ENCODE measurements at regions not wholly inside any gene's neighbourhood (a gene's known extent, or its start where the extent isn't known, plus 50 kb on each side); places are given as distances from the start of the nearest gene placed in this dataset.

GRCh38 chr1:194889310-194889709 lies 1702.9 kb upstream of the B3GALT2 start:
- H3K4me1 ChIP-seq: no peaks in the 10 kb centered on the region
- DNase-seq (no peak), ATAC-seq (no peak)
- no peaks in the 10 kb centered on the region for H3K27me3 ChIP-seq
- no peaks in the 10 kb centered on the region for H3K36me3 ChIP-seq
- TF ChIP-seq, protein P1, sequence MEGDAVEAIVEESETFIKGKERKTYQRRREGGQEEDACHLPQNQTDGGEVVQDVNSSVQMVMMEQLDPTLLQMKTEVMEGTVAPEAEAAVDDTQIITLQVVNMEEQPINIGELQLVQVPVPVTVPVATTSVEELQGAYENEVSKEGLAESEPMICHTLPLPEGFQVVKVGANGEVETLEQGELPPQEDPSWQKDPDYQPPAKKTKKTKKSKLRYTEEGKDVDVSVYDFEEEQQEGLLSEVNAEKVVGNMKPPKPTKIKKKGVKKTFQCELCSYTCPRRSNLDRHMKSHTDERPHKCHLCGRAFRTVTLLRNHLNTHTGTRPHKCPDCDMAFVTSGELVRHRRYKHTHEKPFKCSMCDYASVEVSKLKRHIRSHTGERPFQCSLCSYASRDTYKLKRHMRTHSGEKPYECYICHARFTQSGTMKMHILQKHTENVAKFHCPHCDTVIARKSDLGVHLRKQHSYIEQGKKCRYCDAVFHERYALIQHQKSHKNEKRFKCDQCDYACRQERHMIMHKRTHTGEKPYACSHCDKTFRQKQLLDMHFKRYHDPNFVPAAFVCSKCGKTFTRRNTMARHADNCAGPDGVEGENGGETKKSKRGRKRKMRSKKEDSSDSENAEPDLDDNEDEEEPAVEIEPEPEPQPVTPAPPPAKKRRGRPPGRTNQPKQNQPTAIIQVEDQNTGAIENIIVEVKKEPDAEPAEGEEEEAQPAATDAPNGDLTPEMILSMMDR (IDR thresholded peaks at IDR 0.05 in 4 of 5, conservative IDR thresholded peaks at IDR 0.05 in 1 of 5): no peak
- no peak for TF ChIP-seq POLR2A (IDR thresholded peaks at IDR 0.05)
- in situ Hi-C loops (cut with MboI; ENCODE audit: low sequenced_read_pairs in 4 of 4) (no loop called here), intact Hi-C loops (cut with DNase I; ENCODE audit: low total_unique reads) (no loop called here)
- H3K4me3 ChIP-seq: no peak overlapping the region
- H3K27ac ChIP-seq: no peak overlapping the region
- no peaks in the 10 kb centered on the region for H3K9me3 ChIP-seq

DNA sequence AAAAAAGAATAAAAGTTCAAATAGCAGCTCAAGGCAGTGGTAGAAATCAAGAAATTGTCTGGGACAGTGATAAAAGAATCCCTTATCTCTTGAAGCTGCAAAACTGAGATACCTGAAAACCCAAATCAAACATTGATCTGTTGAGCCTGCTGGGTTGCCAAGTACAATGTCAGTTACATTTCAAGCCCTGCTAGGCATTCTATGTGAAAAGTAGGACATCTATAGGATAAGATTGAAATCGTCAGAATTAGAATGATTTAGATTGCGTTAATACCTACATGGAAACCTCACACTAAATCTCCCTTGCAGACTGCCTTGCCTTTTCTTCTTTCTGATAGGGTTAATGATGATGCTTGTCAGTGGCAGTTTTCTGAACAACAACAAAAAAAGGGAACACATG lies 1684.4 kb upstream of the B3GALT2 start:
- ATAC-seq (no peak), DNase-seq (no peak)
- Histone ChIP-seq H3K27ac (no peak overlapping the region), H3K9me3 (no peaks in the 10 kb centered on the region), H3K36me3 (no peaks in the 10 kb centered on the region), H3K4me3 (no peak overlapping the region), H3K27me3 (no peaks in the 10 kb centered on the region), H3K4me1 (no peaks in the 10 kb centered on the region)
- intact Hi-C loops (cut with DNase I; ENCODE audit: low total_unique reads) (no loop called here), in situ Hi-C loops (cut with MboI; ENCODE audit: low sequenced_read_pairs in 4 of 4) (no loop called here)
- TF ChIP-seq, protein P1 (IDR thresholded peaks at IDR 0.05 in 4 of 5, conservative IDR thresholded peaks at IDR 0.05 in 1 of 5): no peak
- TF ChIP-seq POLR2A (IDR thresholded peaks at IDR 0.05): no peak

- no peak overlapping the region for H3K27ac ChIP-seq
- H3K4me1 ChIP-seq: no peaks in the 10 kb centered on the region
- TF ChIP-seq, protein P1 (IDR thresholded peaks at IDR 0.05 in 4 of 5, conservative IDR thresholded peaks at IDR 0.05 in 1 of 5): no peak
- TF ChIP-seq POLR2A (IDR thresholded peaks at IDR 0.05): no peak
- H3K27me3 ChIP-seq: no peaks in the 10 kb centered on the region
- H3K36me3 ChIP-seq: no peaks in the 10 kb centered on the region
- intact Hi-C loops (cut with DNase I; ENCODE audit: low total_unique reads): no loop called here
- in situ Hi-C loops (cut with MboI; ENCODE audit: low sequenced_read_pairs in 4 of 4): no loop called here
- H3K4me3 ChIP-seq: no peak overlapping the region
- no peak for DNase-seq
- no peak for ATAC-seq
- no peaks in the 10 kb centered on the region for H3K9me3 ChIP-seq
These were observed 1679.7 kb upstream of the B3GALT2 start for GRCh38 chr1:194866153-194866552.

DNA sequence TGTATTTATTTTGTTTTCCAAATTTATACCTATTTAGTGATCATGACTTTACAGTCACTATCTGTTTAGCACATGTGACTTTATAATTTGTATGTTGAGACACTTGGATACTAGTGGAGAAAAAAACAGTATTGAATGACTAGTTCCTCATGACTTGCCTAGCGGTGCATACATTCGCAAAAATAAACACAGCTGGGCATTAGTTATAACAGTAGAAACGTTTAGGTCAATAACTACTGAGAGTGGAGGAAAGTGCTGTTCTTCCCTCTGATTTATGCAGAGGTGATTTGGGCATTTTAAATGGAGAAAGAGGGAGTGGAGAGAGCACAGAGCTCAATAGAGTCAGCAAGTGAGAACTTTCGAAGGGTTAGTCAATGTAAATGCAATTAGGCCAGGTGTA lies 1679.0 kb upstream of the B3GALT2 start:
- DNase-seq (no peak), ATAC-seq (no peak)
- H3K4me3 ChIP-seq: no peak overlapping the region
- intact Hi-C loops (cut with DNase I; ENCODE audit: low total_unique reads): no loop called here
- H3K9me3 ChIP-seq: no peaks in the 10 kb centered on the region
- H3K36me3 ChIP-seq: no peaks in the 10 kb centered on the region
- no peak for TF ChIP-seq POLR2A (IDR thresholded peaks at IDR 0.05)
- TF ChIP-seq, protein P1 (IDR thresholded peaks at IDR 0.05 in 4 of 5, conservative IDR thresholded peaks at IDR 0.05 in 1 of 5): no peak
- no peak overlapping the region for H3K27ac ChIP-seq
- H3K27me3 ChIP-seq: no peaks in the 10 kb centered on the region
- H3K4me1 ChIP-seq: no peaks in the 10 kb centered on the region
- in situ Hi-C loops (cut with MboI; ENCODE audit: low sequenced_read_pairs in 4 of 4): no loop called here

DNA sequence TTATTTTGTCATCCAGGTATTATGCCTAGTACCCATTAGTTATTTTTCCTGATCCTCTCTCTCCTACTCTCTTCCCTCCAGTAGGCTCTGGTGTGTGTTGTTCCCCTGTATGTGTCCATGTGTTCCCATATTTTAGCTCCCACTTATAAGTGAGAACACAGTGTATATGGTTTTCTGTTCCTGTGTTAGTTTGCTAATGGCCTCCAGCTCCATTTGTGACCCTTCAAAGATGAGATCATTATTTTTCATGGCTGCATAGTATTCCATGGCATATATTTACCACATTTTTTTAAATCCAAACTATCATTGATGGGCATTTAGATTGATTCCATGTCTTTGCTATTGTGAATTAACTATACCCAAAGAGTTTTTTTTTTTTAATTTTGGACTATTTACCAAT lies 1675.7 kb upstream of the B3GALT2 start:
- H3K36me3 ChIP-seq: no peaks in the 10 kb centered on the region
- in situ Hi-C loops (cut with MboI; ENCODE audit: low sequenced_read_pairs in 4 of 4) (no loop called here), intact Hi-C loops (cut with DNase I; ENCODE audit: low total_unique reads) (no loop called here)
- DNase-seq (no peak), ATAC-seq (no peak)
- no peaks in the 10 kb centered on the region for H3K9me3 ChIP-seq
- H3K4me1 ChIP-seq: no peaks in the 10 kb centered on the region
- no peak overlapping the region for H3K4me3 ChIP-seq
- no peak overlapping the region for H3K27ac ChIP-seq
- TF ChIP-seq, protein P1 (IDR thresholded peaks at IDR 0.05 in 4 of 5, conservative IDR thresholded peaks at IDR 0.05 in 1 of 5): no peak
- TF ChIP-seq POLR2A (IDR thresholded peaks at IDR 0.05): no peak
- no peaks in the 10 kb centered on the region for H3K27me3 ChIP-seq
